GM18873 (cell line): ENCODE measurements at regions not wholly inside any gene's neighbourhood (a gene's known extent, or its start where the extent isn't known, plus 50 kb on each side); places are given as distances from the start of the nearest gene placed in this dataset.

ENCODE experiments used
- ATAC-seq: cut with Tn5 transposase; IDR thresholded peaks from one replicate; pipeline ENCODE4 v1.9.1; 2021; ENCODE audit warnings: mild to moderate bottlenecking, moderate library complexity, moderate number of reproducible peaks; ENCODE audit not compliant: unreplicated experiment, low FRiP score

DNA sequence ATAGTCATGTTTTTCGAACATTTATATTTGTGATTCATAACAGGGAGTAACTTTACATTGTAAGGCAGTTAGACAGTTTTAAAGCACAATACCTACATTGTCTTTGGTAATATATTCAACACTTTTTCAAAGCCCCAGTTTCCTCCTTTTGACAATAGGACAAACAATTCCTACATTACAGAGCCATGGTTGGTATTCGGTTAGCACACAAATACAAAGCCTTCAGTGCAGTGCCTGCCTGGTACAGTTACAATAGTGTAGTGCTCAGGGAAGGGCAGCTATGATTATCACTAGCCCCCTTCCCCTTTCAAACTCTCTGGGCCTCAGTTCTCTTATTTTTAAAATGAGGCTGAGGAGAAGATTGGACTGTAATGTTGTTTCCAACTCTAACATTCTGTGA, 207.8 kb downstream of the TPBG start:
- no peak for ATAC-seq

DNA sequence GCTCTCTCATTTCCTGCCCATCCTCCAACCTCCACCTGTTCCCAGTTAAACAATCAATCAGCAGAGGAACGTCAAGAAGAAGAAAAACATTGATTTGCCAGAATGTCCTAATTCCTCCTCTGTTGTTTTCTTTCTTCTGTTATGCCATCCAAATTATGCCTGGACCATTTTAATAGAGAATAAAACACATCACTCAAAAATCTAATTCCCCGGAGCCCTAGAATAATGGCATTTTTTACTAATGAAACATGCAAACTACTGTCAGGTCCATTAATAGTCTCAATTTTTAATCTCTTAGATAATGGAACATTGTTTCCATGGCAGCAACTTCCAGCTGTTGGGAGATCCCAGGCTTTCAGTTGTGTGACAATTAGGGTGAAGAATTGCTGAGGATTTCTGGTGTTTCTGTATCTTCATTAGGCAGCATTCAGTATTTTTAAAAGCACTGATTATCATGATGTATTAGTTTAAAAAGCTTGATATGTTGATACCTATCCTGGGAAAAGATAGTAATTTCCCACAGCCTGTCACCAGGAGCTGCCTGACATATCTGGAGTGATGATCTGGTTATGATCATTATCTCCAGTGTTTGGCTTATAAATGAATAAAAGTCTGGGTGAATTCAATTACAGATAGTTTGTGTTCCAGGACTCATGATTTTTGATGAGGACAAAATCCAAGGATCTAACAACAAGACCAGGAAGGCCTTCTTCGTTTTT, 209.8 kb downstream of the TPBG start:
- ATAC-seq: no peak

DNA sequence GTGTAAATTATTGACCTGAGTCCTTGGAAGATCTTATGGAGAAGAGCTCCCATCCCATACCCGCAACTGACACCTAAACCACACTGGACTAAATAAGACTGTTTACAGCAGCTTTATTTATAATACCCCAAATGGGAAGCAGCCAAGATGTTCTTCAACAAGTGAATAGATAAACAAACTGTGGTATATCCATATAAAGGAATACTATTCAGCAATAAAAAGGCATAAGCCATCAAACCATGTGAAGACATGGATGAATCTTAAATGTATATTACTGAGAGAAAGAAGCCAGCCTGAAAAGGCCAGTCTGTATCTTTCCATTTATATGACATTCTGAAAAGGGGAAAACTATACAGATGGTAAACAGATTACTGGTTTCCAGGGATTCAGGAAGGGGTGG, 212.7 kb downstream of the TPBG start:
- no peak for ATAC-seq

GRCh38 chr6:82584194-82584695, 220.6 kb downstream of the TPBG start:
- no peak for ATAC-seq

DNA sequence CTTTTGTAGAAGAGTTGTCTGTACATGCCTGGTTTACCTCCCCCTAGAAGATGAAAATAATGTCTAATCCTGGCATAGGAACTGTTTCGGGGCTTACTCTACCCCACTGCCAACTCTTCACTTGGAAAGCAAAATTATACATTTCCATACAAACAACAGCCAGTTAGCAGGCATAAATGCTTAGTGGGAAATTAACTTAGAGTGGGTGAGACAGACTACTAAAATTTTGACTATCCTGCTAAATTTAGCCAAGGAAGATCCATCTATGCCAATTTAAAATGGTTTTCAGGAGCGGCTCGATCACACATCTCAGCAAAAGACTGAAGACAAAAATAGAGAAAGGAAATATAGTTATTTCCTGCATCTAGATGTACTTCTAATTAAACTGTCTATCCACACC, 221.2 kb downstream of the TPBG start:
- no peak for ATAC-seq

- no peak for ATAC-seq
Measured at GRCh38 chr6:82588020-82588419, 224.4 kb downstream of the TPBG start.

DNA sequence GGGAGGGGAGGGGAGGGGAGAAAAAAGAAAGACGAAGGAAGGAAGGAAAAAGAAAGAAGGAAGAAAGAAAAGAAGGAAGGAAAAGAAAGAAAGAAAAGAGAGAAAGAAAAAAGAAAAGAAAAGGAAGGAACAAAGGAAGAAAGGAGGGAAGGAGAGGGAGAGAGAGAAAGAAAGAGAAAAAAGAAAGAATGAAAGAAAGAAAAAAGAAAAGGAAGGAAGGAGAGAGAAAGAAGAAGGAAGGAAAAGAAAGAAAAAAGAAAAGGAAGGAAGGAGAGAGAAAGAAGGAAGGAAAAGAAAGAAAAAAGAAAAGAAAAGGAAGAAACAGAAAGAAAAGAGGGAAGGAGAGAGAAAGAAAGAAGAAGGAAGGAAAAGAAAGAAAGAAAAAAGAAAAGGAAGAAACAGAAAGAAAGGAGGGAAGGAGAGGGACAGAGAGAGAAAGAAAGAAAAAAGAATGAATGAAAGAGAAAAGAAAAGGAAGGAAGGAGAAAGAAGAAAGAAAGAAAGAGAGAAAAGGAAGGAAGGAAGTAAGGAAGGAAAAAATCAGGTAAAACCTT, 225.3 kb downstream of the TPBG start:
- ATAC-seq: no peak

DNA sequence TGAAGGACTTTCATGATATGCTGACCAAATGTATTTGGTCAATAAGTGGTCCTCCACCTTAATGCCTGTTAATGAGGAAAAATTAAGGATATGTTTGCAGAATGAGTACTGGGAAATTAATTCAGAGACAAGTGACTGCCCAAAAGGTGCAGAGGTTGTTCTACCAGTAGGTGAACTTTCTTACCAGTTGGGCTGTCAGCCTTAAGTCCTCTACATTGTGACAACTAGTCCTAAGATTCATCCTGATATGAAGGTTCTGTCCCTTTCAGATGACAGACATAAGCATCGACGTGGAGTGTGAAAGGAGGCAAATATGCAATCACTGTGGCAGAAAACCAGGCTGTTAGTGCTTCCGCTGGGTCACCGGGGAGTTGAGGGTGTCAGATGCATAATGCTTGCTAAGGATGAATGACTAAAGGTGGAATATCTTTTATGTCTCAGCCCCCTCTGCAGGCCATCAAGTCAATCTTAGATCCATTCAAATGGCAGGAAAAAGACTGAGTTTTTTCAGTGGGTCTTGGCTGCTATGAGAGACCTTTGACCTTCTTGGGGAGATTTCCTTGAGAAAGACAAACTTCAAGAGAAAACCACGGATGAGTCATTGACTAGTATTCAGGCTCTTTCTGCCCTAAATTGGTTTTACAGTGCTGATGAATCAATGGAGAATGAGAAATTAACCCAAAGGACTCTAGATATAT, 226.0 kb downstream of the TPBG start:
- ATAC-seq: peak; percentile 71

GRCh38 chr6:82597201-82597600, 233.6 kb downstream of the TPBG start:
- no peak for ATAC-seq

DNA sequence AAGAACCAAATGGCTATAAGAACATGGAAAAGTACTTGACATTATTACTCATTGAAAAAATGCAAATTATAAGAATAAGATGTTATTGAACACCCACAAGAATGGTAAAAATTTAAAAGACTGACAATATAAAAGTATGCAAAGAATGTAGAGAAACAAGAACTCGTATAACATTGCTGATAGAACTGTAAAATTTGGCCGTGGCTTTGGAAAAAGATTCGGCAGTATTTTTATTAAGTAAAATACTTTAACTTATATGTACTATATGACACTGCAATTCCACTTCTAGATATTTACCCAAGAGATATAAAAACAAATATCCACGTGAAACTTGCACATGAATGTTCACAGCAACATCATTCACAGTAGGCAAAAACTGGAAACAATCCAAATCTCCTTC, 239.2 kb downstream of the TPBG start:
- no peak for ATAC-seq

DNA sequence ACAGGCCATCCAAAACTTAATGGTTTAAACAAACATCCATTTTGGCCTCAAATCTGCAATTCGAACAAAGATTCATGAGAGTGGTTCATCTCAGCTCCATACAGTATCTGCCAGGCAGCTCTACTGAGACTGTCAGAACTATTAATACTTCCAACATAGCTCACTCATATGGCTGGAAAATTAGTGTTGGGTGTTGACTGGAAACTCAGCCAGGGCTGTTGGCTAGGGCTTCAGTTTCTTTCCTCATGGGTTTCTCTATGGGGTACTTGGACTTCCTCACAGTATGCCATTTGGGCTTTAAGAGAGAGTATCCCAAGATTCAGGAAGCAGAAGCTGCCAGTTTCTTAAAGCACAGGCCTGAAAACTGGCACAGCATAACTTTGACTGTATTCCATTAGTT, 240.3 kb downstream of the TPBG start:
- ATAC-seq: no peak

- no peak for ATAC-seq
Measured at GRCh38 chr6:82607998-82608725, 244.5 kb downstream of the TPBG start.

- ATAC-seq: no peak
Measured at GRCh38 chr6:82608781-82609180, 245.2 kb downstream of the TPBG start.

DNA sequence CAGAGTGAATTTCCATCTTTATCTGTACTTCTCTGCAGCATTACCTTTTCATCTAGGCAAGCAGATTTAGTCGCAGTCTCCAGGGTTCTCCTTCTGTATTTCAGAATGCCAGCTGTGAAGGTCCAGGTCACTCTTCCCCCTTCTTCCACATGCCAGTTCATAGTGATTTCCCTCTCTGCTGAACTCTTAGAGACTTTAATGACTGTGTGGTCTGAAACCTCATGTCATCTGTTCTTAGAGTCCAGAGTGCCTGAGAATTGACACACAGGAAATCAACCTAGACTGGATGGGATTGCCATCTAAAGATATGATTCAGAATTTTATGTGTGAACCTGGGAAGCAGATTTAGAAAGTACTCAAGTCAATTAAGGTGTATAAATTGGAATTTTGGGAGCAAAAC, 248.1 kb downstream of the TPBG start:
- ATAC-seq: no peak

DNA sequence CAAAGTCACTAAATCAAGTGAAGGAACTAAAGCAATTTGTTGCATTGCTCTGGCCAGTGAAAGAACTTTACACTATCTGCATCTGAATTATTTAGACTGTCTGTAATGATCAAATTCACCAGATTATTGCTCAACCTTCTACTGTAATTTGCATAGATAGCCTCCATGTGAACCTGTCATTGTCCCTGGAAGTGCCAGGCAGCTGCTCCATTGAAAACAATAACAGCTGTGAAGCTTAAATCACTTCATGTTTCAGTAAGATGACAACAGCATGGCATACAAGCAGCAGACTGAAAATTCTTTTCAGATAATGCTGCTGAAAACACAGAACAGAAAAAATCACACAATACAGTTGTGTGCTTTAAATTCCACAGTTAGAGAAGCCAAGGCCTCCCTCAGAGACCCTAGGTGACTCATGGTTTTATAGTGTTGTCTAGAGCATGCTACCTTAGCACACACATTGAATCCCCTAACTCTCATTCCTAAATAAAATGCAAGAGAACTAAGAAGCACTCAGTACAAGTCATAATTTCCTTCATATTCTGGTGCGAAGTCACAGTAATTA, 248.9 kb downstream of the TPBG start:
- no peak for ATAC-seq

DNA sequence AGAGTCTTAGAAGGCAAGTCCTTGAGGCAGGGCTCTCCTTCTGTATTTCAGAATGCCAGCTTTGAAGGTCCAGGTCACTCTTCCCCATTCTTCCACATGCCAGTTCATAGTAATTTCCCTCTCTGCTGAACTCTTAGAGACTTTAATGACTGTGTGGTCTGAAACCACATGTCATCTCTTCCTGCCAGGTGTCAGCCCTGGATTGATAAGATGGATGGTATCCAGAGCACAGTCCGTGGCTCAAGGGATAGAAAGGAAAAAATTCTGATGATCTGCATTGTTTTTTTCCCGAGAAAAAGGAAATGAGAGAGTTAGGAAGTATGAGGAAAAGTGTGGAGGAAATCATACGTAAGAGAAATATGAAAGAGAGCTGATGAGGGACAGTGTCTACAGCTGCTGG, 250.9 kb downstream of the TPBG start:
- ATAC-seq: no peak

DNA sequence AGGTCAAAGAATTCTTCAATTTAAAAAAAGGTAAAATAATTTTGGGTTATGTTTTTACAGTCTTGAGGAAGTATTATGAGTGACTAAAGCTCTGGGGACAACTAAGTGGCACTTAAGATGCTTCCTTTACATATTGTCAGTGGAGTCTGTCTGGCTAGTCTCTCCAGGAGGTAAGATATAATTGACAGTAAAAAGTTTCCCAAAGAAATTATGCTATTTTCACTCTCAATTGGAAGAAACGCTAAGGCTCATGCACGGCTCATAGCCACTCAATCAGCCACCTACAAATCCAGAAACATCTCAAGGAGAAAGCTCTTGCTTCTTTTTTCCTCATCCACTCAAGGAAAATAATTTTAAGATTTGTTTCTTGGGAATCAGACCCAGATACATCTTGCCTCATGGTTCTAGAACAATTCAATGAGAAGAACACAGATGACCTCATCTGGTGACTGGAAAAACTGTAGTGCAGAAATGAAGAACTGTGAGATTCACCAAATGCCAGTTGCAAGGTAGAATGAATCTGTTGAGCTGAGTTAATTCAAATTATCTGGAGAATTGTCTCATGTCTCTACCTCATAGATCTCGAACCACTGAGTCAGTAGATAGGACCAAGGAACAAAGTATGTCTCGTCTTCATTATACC, 252.9 kb downstream of the TPBG start:
- no peak for ATAC-seq

DNA sequence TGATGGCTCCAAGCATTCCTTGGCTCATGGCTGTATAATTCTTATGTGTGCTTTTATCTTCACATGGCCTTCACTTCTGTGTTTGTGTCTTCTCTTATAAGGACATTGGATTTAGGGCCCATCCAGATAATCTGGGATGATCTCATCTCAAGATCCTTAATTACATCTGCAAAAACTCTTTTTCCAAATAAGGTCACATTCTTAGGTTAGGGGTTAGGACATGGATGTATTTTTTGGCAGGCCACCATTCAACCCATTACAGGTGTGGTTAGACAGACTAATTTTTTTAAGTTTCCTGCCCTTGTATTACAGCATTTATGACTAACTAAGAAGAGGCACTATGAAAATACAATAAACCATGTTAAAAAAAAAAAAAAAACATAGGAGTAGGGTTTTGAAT, 254.0 kb downstream of the TPBG start:
- ATAC-seq: no peak

DNA sequence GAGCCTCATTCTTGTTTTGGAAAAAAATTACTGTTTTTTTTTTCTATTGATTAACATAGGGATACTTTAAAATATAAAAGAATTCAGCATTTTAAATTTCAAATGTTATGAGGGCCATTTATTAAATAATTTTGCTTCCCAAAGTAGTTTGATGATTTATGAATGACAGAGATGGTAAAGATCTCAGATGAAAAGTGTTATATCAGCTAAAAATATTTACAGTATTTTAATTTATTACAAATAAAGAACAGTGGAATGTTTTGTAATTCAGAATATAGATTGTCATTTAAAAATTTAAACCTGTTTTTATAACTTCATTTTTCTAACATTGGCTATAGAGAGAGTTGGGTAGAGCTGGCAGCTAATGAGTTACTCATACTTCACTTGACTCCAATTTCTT, 256.0 kb downstream of the TPBG start:
- ATAC-seq: no peak

GRCh38 chr6:82622461-82622860, 258.8 kb downstream of the TPBG start:
- ATAC-seq: no peak
